Right cardiac atrium (tissue), 5 donors: ENCODE measurements at regions not wholly inside any gene's neighbourhood (a gene's known extent, or its start where the extent isn't known, plus 50 kb on each side); places are given as distances from the start of the nearest gene placed in this dataset.
"Not testable (repeated sequence)": the region's sequence is repeated elsewhere in the genome, so short reads cannot be mapped to it uniquely, and the experiment has no call there.

Experiments used
- ATAC-seq, 2 donors: fragments of 200-7000 bp; cut with Tn5 transposase; one replicate each; pipeline versions ENCODE4 v1.8.0 to v1.9.1; 2020; ENCODE audit warnings: moderate library complexity in 2 of 2, mild to moderate bottlenecking in 1 of 2
- DNase-seq, 3 donors: peaks; one replicate each; pipeline ENCODE4 v3.0.0-alpha.2; 2020
- H3K27ac ChIP-seq: one replicate; pipeline ENCODE4 v1.5.1; 2013; ENCODE audit warnings: mild to moderate bottlenecking, low read length, control low read depth, moderate library complexity
- H3K27me3 ChIP-seq: one replicate; pipeline ENCODE4 v1.6.1; 2013; ENCODE audit not compliant: control insufficient read depth, insufficient read depth
- H3K4me1 ChIP-seq: one replicate; pipeline ENCODE4 v1.6.1; 2013; ENCODE audit warnings: low read length; ENCODE audit not compliant: control insufficient read depth, insufficient read depth
- H3K4me3 ChIP-seq: one replicate; pipeline ENCODE4 v1.5.1; 2013; ENCODE audit warnings: low read length, control low read depth
- H3K9me3 ChIP-seq: one replicate; pipeline ENCODE4 v1.6.1; 2013; ENCODE audit warnings: low read length; ENCODE audit not compliant: control insufficient read depth
- WGBS: extraction: QIAGEN DNeasy Blood & Tissue Kit; methylation state at CpG from one replicate; pipeline ENCODE4 v1.1.7; 2013; 5-methylcytosine and 5-hydroxymethylcytosine counted together
- intact Hi-C, 4 donors: fragments of 100-400 bp; cut with DNase I; formaldehyde crosslinking; loops; one replicate each; pipeline versions ENCODE4 v1.11.0 to v1.14.0; 2022 to 2023
- donor health status: healthy with polysubstance abuse.
- donor health status: DM: no; HTN: yes; CAD: no.
- donor health status: DM: no; HTN: no; CAD: no.
- donor health status: DM: no; HTN: yes; CAD: no; lungs with severe emphysema.
- donor health status: DM: yes; HTN: yes; CAD: no.

DNA sequence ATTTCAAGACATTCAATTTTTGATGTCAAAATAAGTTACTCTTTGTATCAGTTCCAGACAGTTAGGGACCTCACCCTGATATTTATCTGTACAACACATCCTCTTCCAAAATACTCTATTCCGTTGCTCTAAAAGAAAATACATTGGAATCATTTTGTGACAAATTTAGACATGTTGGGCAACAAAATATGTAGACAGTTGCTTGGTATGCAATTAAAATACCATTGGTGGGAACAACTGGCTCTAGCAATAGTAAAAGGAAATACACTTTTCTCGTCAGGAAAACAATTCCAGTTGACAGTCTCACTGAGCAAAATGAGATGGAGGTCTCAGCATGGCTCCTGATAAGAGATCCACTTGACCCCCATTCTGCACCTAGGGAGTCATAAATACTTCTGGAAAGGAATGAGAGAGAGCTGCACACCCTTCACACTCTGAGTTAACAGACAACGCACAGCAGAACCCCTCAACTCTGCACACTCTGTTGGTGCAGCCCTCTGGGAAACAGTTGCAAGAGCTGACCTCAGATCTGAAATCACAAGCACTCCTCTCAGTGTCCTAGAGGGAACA is 171.3 kb upstream of the NT5E start:
- Histone ChIP-seq H3K27me3 (no peaks in the 10 kb centered on the region), H3K4me3 (no peak overlapping the region), H3K4me1 (no peaks in the 10 kb centered on the region), H3K27ac (no peak overlapping the region), H3K9me3 (no peaks in the 10 kb centered on the region)
- no peak for DNase-seq
- intact Hi-C loops, result no loop called here
- ATAC-seq, result no peak
- WGBS, result 52% methylated on average over 3 of the region's 3 CpGs

DNA sequence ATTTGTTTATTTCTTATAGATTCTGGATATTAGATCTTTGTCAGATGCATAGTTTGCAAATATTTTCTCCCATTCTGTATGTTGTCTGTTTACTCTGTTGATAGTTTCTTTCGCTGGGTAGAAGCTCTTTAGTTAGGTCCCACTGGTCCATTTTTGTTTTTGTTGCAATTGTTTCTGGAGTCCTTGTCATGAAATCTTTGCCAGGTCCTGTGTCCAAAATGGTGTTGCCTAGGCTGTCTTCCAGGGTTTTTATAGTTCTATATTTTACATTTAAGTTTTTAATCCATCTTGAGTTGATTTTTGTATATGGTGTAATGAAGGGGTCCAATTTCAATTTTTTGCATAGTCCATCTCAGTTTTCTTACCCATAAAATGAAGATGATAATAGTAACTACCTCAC is 173.9 kb upstream of the NT5E start:
- H3K4me3 ChIP-seq, intact Hi-C loops, ATAC-seq, H3K27ac ChIP-seq, DNase-seq, H3K9me3 ChIP-seq, H3K27me3 ChIP-seq, H3K4me1 ChIP-seq: not testable (repeated sequence)
- 73% methylated on average over 1 of the region's 1 CpG for WGBS

DNA sequence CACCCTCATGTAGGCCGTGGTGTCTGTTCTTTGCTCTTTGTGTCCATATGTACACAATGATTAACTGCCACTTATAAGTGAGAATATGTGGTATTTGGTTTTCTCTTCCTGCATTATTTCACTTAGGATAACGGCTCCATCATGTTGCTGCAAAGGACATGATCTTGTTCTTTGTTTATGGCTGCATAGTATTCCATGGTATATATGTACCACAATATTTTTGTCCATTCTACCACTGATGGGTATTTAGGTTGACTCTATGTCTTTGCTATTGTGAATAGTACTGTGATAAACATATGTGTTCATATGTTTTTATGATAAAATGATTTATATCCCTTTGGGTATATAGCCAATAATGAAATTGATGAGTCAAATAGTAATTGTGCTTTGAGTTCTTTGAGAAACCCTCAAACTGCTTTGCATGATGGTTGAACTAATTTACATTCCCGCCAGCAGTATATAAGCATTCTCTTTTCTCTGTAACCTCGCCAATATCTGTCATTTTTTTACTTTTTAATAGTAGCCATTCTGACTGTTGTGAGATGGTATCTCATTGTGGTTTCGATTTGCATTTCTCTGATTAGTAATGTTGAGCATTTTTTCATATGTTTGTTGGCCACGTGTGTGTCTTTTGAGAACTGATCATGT is 174.4 kb upstream of the NT5E start:
- no peaks in the 10 kb centered on the region for H3K9me3 ChIP-seq
- H3K4me3 ChIP-seq, result no peak overlapping the region
- H3K4me1 ChIP-seq, result no peaks in the 10 kb centered on the region
- 71% methylated on average over 6 of the region's 6 CpGs for WGBS
- H3K27me3 ChIP-seq, result no peaks in the 10 kb centered on the region
- no peak for DNase-seq
- intact Hi-C loops, result no loop called here
- H3K27ac ChIP-seq, result no peak overlapping the region
- no peak for ATAC-seq

DNA sequence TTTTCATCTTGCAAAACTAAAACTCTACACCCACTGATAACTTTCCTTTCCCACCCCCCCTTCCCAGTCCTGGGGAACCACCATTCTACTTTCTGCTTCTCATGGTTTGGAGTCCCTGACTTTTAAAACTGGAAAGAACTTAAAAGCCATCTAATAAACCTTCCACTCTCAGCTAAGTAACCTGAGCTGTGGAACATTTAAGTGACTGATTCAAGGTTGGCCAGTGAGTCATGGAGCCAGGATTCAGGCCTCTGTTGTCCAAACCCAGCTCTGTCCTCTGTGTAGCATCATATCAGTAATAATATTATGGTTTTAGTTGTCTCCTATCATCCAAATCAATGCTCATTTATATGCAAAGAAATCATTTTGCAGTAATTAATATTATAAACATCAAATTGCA is 176.0 kb upstream of the NT5E start:
- DNase-seq (no peak), ATAC-seq (no peak)
- Histone ChIP-seq H3K27ac (no peak overlapping the region), H3K4me1 (no peaks in the 10 kb centered on the region), H3K4me3 (no peak overlapping the region), H3K9me3 (no peaks in the 10 kb centered on the region), H3K27me3 (no peaks in the 10 kb centered on the region)
- intact Hi-C loops, result no loop called here

DNA sequence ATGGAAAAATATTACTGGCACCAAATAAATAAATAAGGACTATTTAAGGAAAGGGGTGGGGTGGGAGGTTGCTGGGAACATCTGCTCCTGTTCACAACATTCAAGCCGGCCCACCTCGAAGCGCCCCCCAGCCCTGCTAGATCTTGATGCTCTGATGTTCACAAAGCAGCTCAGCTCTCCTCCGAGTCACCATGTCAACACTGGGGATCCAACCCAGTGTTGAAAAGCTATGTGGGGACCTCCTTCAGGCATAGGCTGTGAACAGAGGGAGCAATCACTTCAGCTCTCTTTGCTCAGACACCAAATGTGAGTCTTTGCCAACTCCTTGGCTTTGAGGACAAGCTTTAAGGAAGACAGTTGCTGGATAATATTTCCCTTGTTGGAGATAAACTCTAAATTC is 176.8 kb upstream of the NT5E start:
- H3K4me3 ChIP-seq, result no peak overlapping the region
- WGBS, result 49% methylated on average over 4 of the region's 4 CpGs
- ATAC-seq, result no peak
- no peaks in the 10 kb centered on the region for H3K4me1 ChIP-seq
- no peaks in the 10 kb centered on the region for H3K27me3 ChIP-seq
- intact Hi-C loops, result no loop called here
- no peaks in the 10 kb centered on the region for H3K9me3 ChIP-seq
- DNase-seq, result peak in 2 of 3 donors; percentile 23 to 44
- H3K27ac ChIP-seq, result no peak overlapping the region

DNA sequence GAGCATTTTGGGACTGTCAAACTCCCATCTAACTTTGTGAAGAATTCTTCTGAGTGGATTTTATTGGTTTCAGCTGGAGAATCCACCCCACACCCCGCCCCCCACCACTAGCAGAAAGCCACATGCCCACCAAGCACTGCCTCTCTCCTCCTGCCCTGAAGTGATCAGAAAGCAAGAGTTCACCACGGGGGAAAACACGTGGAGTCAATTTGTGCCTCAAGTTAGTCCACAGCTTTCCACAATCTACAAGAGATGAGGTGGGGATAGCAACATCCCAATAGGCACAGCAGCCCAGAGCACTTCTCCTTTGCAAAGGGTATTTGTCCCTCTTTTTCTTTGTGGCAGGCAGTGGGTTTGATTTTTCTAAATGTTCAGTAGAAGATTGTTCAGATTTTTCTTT is 177.3 kb upstream of the NT5E start:
- no peak for ATAC-seq
- WGBS, result 58% methylated on average over 3 of the region's 3 CpGs
- H3K27me3 ChIP-seq, result no peaks in the 10 kb centered on the region
- DNase-seq, result no peak
- intact Hi-C loops, result no loop called here
- no peaks in the 10 kb centered on the region for H3K9me3 ChIP-seq
- no peaks in the 10 kb centered on the region for H3K4me1 ChIP-seq
- no peak overlapping the region for H3K4me3 ChIP-seq
- H3K27ac ChIP-seq, result no peak overlapping the region

DNA sequence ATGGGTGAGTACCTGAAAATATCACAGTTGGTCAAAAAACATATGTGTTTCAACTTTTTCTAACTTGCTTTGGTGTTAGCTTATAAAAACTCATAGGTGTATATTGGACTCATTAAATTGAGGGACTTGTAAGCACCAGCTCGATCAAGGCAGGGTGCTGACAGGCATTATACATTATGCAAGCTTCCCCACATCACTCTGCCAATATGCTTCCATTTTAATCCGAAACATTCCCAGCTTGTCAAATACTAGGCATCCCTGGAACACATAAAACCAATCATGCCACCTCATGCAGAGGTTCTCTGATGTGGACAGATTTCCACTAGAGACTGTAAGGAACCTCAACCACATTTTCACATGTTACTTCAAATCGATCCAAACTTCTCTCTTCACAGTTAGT is 187.3 kb upstream of the NT5E start:
- H3K27me3 ChIP-seq, result no peaks in the 10 kb centered on the region

DNA sequence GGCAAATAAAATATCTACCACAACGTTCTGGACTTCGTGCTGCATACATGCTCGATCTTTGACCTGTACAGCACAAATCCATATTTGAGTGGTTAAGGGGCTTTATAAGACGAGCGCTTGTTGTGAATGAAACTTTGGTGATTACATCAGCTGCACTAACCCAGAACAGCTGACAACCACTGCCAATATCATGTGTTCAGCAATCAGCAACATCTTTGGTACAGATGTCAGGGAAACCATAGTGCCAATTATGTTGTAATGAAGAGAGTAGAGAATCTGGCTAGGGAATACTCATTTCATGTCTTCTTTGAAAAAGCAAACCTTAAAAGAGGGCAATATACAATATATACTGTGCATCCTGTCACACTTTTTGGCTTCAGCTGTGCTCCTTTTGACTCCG is 188.6 kb upstream of the NT5E start:
- no peaks in the 10 kb centered on the region for H3K4me1 ChIP-seq
- intact Hi-C loops, result no loop called here
- ATAC-seq, result no peak
- no peaks in the 10 kb centered on the region for H3K9me3 ChIP-seq
- WGBS, result 66% methylated on average over 6 of the region's 6 CpGs
- no peak overlapping the region for H3K27ac ChIP-seq
- DNase-seq, result no peak
- no peaks in the 10 kb centered on the region for H3K27me3 ChIP-seq
- H3K4me3 ChIP-seq, result no peak overlapping the region

More for the DNA sequence above, 187.3 kb upstream of the NT5E start:
- intact Hi-C loops, result no loop called here
- no peak overlapping the region for H3K27ac ChIP-seq
- H3K4me1 ChIP-seq, result no peaks in the 10 kb centered on the region
- DNase-seq (no peak), ATAC-seq (no peak)
- 62% methylated on average over 3 of the region's 3 CpGs for WGBS
- H3K4me3 ChIP-seq, result no peak overlapping the region
- H3K9me3 ChIP-seq, result no peaks in the 10 kb centered on the region

DNA sequence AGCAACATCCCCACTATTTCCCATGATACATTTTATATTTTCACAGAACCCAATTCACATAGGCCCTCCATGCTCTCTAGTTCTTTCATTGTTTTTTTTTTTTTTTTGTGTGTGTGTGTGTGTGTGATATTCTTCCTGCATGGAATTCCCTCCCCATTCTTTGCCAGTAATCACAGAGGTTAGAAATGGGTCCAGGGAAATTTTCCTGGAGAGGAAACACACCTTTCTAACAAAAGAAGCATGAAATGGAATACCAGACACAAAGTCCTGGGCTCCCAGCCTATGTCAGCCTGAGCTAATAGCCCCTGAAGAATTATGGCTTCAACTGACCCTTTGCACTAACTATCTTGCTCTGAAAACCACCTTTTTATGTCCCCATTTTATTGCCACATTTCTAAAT is 194.2 kb upstream of the NT5E start:
- intact Hi-C loops, result no loop called here

DNA sequence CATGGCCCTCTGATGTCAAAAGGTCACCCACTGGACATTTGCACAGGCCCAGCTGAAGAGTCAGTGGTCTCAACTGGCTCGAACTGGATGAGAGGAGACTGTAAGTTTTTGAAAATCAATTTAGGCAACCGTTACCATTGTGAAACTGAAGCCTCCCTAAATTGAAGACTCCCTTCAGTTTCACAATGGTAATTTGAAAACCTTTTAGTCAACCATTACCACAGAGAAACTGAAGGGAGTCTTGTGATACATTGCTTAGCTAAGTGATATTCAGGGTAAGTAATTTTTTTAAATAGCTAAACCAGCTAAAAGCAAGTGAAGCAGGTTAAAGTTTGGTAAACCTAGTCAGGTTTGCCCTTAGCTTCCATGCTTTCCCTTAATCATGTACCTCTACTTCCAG is 197.3 kb upstream of the NT5E start:
- no peak for ATAC-seq

More for the DNA sequence above, 194.2 kb upstream of the NT5E start:
- ATAC-seq, result no peak
- no peak for DNase-seq
- no peaks in the 10 kb centered on the region for H3K9me3 ChIP-seq
- H3K27ac ChIP-seq, result no peak overlapping the region
- no peaks in the 10 kb centered on the region for H3K27me3 ChIP-seq
- H3K4me1 ChIP-seq, result no peaks in the 10 kb centered on the region
- H3K4me3 ChIP-seq, result no peak overlapping the region

DNA sequence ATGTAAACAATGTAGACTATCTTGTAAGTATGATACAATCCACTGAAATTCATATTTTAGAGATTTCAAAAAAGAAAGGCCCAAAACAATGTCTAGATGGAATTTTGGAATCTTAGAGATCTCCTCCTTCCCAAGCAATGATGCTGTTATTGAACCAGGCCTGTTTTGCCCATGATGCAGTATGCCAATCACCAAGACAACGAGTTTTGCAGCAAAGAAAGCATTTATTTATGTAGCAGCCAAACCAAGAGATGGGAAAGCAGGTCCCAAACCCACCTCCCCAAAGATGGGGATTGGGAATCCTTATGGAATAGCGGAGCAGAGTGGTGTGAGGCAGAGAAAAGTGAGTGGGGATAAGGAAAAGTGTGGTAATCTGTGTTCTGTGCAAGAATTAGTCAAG is 197.8 kb upstream of the NT5E start:
- Histone ChIP-seq H3K4me3 (no peak overlapping the region), H3K27ac (no peak overlapping the region), H3K4me1 (no peaks in the 10 kb centered on the region), H3K9me3 (no peaks in the 10 kb centered on the region), H3K27me3 (no peaks in the 10 kb centered on the region)
- WGBS, result 59% methylated on average over 2 of the region's 2 CpGs
- intact Hi-C loops, result no loop called here
- ATAC-seq (no peak), DNase-seq (no peak)

More for the DNA sequence above, 197.3 kb upstream of the NT5E start:
- intact Hi-C loops, result no loop called here
- H3K9me3 ChIP-seq, result no peaks in the 10 kb centered on the region
- 71% methylated on average over 2 of the region's 2 CpGs for WGBS
- no peak for DNase-seq
- no peak overlapping the region for H3K27ac ChIP-seq
- no peaks in the 10 kb centered on the region for H3K27me3 ChIP-seq
- H3K4me1 ChIP-seq, result no peaks in the 10 kb centered on the region
- no peak overlapping the region for H3K4me3 ChIP-seq

DNA sequence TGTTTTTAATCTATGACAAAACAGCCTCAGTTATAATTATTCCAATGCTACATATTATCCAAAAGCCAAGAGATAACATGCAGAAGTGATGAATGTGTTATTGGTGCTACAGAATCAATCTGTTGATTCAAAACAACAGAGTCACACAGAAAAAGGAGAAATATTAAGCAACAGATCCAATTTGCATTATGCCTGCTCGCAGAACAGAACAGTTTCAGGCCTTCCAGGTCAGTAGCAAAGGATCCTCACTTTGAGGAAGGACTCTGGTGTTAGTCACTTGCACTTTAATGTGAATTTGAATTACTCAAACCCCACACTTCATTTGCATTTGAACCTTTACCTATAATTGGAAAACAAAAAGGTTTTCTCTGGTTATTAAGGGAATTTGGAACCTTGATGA is 198.6 kb upstream of the NT5E start:
- no peak overlapping the region for H3K4me3 ChIP-seq
- peak in 1 of 2 donors; percentile 33 for ATAC-seq
- intact Hi-C loops, result no loop called here
- H3K4me1 ChIP-seq, result no peaks in the 10 kb centered on the region
- no peak overlapping the region for H3K27ac ChIP-seq
- no peak for DNase-seq
- no peaks in the 10 kb centered on the region for H3K9me3 ChIP-seq
- H3K27me3 ChIP-seq, result no peaks in the 10 kb centered on the region
- 47% methylated on average over 1 of the region's 1 CpG for WGBS
